Iris pigment epithelial cell (primary cell): ENCODE measurements at regions not wholly inside any gene's neighbourhood (a gene's known extent, or its start where the extent isn't known, plus 50 kb on each side); places are given as distances from the start of the nearest gene placed in this dataset.

Experiments used
- DNase-seq: peaks from one replicate; pipeline ENCODE4 v3.0.0-alpha.2; 2011; ENCODE audit warnings: low read depth

DNA sequence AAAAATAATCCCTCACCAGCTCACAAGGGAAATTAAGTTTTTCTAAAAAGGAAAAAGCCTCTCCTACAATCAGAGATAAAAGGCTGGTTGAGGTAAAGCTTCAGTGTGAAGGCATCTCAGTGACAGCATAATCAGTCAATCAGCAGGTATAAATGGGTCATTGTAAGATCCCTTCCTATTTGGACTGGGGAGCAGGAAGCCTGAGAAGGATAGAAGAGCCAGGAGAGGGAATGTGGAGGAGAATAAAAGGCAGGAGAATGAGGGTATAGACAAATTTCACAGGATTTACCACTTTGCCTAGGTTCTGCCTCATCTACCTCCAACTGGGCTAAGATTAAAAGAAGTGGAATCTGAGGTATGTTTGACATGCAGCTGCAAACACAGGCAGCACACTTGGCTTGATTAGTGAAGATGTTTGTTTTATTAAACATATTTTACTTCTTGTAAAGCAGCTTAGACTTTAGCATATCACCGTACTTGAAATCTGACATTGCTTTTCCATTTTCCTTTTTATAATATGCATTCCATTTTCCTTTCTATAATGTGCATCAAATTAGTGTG, 479.1 kb upstream of the USP15 start:
- no peak for DNase-seq

DNA sequence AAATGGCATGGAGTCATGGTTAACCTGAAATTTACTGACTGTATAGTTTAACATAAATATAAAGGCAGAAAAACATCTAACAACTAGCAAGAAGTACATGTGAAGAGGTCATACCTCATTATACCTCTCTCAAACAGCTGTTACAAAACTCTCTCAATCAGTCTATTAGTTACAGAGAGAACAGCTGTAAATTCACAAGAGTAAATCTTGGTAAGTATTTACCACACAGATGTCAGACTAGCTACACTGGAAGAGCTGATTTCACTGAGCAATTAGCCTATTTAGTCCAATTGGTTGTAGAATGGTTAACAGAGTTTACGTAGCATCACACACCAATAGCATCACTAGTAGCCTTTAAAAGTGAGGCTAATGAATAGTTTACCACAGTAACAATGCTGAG, 463.4 kb upstream of the USP15 start:
- no peak for DNase-seq

DNA sequence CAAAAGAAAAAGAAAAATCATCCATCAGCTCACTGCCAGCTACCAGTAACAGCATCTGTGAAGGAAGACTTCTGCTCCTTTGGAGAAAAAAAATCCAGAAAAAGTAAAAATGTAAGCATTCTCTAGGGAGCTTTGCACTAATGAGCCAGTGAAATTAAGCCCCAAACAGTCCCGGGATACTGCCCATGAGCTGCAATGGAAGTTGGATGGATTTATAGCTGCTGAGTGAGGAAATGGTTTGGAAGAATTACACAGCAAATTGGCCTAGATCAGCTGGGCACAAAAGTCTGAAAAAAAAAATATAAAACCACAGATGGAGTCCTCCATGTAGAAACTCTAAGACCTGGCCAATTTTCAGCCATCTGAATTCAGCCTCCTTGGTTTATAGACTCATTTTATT, 462.9 kb upstream of the USP15 start:
- no peak for DNase-seq

DNA sequence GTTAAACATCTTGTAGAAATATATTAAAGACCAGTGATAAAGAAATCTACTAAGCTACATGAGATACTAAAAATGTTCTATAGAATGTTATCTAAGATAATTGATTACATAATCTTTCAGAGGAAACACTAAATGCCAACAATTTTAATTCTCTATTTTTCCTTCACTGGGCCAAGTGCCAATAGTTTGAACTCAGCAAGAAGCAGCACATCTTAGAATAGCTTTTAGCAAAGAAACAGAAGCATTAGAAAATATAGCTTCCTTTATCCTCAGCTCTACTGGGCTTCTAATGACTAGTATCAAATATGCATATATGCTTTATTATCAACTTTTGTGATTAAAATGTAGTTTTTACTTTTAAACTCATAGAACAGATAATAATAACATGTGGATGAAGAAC, 461.4 kb upstream of the USP15 start:
- DNase-seq: no peak

DNA sequence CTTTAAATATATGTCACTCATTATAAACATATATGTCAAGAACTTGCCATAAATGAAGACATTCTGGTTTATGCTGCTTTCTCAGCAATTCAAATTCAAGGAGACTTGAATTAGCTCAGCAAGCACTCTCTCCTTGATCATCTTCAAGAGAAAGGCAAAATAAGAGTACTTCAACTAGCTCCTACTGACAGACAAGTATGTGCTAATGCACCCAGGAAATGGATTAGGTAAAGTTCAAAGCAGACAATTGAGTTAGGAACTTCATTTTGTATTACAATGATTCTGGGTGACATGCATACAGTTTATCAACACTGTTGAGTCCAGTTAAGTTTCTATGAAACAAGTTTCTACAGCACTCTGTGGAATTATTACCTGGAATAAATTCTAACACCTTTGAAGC, 455.9 kb upstream of the USP15 start:
- no peak for DNase-seq

DNA sequence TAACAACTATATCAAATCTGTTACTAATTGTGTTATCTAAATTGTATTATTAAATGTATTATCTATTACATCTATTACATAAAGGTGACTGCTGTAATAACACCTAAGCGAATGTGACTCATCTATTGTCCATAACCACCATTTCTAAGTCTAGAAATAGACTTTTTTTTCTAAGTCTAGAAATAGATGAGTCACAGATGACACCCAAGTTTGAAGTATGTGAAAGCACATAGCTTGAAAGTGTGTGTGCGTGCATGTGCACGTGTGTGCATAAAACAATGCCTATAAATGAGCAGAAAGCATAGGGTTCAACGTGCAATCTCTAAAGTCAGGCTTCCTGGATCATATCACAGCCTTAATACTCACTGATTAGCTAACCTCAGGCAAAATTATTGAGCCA, 451.3 kb upstream of the USP15 start:
- DNase-seq: no peak

DNA sequence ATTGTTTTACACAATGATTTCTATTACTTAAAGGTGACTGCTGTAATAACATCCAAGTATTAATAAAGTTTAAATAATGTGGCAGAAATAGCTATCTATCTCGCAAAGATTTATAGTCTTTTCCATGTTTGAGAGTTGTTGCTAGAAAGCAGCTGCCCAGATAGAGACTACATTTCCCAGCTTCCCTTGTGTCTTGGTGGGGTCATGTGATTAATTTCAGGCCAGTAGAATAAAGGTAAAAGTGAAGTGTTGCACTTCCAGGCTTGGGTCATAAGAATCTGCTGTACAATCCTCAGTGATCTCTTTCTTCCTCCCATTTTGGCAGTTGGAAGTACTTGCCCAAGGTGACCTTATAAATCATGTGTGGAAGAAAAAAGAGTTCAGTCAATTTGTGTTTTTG, 449.7 kb upstream of the USP15 start:
- no peak for DNase-seq

DNA sequence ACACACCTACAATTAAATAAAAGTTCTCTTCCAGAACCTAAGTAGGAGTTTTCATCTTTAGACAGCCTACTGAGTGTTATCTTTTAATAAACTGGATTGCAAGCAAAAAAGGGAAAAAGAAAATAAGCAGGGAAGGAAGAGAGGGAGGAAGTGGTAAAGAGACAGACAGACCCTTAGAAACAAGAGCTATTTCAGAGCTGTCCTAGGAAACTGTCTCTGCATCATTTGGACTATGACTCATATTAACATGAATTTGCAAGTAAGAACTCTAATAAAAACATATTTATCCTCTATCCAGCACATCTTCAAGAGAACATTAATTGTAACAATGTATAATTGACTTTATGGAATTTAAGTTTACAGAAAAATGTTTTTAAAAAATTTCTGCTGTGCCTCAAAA, 438.8 kb upstream of the USP15 start:
- no peak for DNase-seq

DNA sequence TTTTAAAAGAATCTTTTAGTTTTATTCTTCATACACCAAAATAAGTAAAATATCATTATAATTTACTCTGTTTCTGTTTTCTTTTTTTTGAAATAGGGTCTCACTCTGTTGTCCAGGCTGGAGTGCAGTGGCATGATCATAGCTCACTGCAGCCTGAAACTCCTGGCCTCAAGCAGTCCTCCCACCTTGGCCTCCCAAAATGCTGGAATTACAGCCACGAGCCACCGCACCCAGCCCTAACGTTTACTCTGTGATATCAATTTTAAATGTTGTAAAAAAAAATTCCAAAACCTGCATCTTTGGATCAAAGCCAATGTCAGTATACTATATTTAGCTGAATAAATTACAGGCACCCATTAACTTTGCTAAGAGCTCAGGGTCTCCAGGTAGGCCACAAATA, 437.1 kb upstream of the USP15 start:
- DNase-seq: no peak

DNA sequence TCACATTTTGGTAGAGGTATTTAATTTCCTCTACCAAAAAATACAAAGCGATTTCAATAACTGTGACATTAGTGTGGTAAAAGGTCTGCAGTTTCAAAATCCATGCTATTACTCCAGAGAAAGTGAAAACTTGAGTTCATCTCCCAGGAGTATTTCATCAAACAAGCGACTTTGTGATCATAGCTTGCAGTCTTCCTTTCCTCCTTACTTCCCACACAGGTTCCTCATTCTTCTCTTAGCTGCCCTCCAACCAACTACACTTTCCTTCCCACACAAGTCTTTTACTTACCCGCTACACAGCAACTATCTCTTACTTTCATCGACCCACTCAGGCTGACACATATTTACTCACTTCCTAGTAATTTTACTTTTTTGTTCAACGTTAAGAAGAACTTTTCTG, 413.4 kb upstream of the USP15 start:
- DNase-seq: no peak

DNA sequence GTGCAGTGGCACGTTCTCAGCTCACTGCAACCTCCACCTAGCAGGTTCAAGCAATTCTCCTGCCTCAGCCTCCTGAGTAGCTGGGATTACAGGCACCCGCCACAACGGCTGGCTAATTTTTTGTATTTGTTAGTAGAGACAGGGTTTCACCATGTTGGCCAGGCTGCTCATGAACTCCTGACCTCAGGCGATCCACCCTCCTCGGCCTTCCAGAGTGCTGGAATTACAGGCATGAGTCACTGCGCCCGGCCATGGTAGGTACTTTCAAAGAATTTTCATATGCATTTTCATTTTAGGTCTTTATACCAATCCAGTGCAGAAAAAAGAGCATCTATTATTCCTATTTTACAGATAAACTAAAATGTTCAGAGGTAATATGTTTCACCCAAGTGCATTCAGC, 411.3 kb upstream of the USP15 start:
- DNase-seq: no peak

DNA sequence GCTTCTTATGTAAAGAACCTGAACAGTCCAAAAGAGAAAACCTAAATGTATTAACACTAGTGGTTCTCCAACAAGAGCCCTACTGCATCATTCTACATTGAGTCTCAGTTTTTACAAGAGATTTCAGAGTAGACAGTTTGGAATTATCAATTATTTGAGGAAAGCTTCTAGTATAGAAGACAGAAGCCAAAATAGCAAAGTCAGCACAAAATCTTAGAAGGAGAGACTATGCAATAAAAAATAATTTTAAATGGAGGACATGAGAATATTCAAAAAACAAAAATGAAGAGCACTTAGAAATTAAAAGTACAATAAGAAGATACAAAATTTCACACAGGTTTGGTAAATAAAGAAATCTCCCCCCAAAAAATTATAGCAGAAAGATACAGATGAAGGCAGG, 406.3 kb upstream of the USP15 start:
- DNase-seq: no peak

DNA sequence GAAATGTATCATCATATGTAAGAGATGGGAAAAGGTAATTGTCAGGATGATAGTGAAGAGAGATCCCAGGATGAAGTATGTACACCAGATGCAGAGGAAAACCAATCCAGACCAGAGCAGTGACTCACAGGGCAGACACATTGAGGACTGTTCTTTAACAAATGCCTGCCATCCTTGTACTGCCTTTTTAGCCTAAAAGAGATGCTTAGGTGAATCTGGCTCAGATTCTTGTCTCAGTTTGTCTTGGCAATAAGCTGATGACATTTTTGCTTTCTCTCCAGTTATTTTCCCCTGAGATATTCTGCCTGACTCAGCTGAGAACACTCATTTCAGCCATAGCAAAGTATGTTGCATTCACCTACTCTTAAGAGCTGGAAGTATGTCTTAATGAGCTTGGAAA, 405.3 kb upstream of the USP15 start:
- no peak for DNase-seq

DNA sequence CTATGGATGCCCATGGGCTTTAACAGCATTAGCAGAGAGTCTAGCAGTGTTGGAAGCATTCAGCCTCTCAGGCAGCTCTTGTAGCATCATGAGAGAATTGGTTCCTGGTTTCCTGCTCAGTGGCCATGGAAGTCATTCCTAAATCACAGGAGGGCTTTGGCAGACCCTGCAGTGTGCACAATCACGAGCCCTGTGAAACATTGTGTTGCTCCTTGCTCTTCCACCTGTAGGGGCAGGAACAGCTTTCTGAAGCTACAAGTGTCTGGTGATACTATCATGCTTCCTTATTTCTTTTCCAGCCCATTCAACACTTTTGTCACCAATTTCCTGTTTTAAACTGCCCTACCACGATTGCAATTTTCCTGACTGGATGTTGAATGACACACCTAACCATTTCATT, 402.2 kb upstream of the USP15 start:
- no peak for DNase-seq

DNA sequence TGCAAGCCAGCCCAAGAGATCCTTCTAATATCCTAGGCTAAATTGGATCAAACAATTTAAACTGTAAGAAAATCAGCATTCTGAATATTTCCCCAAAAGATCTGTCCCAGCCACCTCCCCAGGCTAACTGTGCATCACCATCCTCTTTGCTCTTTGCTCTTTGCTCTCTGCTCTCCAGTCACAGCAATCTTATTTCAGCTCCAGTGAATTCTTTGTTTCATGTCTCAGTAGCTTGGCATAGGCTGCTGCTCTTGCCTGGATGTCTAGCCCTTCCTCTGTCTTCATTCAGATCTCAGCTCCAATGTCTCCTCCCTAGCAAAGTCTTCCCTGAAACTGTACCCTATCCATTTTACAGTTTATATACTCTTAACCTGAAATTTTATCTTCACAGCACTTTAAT, 399.8 kb upstream of the USP15 start:
- no peak for DNase-seq

DNA sequence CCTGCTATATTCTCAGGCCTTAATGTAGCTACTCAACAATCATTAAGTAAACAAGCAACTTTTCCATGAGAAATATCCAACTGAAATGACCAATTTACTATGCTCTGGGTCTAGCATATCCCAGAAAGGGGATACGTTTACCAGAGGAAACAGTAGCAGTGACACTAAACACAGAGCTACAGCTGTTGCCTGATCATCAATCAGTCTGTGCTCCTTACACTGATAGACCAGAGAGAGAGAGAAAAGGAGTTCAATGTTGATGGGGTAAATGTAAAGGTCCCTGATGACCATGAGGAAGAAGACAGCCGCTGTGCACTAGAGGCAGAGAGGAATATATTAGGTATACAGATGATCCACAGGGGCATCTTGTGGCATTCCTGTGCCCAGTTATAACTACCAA, 397.2 kb upstream of the USP15 start:
- DNase-seq: no peak

DNA sequence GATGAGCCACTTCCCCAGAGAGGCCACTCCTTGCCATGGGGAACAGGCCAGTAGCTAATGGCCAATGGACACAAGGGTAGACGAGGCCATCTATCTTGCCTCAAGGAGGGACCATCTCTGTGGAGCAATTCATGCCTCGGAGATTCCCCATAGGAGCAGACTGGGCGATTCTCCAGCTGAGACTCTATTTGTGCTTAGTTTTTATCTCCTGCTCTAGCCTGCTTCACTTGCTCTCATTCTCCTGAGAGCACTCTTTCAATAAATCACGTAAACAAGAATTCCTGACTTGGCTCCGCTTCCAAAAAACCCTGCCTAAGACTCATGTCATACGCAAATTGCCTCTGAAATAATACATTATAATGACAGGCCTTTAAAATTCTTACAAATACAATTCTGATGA, 396.4 kb upstream of the USP15 start:
- DNase-seq: no peak

DNA sequence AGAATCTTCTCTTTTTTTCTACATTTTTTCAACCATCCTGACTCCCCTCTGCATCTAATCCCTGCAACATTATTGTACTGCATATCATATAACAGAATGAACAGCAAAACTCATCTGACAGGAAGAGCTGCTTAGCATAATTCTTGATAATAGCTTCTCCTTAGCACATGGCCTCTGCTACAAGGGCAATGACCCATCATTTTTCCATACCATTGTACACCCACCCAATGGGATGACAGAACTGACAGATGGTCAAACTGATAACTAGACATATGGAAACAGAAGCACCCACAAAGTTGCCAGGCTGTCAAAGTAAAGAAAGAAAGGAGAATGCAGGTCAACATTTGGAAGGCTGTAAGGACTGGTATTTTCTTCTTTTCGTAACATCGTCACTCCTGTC, 390.4 kb upstream of the USP15 start:
- DNase-seq: no peak

DNA sequence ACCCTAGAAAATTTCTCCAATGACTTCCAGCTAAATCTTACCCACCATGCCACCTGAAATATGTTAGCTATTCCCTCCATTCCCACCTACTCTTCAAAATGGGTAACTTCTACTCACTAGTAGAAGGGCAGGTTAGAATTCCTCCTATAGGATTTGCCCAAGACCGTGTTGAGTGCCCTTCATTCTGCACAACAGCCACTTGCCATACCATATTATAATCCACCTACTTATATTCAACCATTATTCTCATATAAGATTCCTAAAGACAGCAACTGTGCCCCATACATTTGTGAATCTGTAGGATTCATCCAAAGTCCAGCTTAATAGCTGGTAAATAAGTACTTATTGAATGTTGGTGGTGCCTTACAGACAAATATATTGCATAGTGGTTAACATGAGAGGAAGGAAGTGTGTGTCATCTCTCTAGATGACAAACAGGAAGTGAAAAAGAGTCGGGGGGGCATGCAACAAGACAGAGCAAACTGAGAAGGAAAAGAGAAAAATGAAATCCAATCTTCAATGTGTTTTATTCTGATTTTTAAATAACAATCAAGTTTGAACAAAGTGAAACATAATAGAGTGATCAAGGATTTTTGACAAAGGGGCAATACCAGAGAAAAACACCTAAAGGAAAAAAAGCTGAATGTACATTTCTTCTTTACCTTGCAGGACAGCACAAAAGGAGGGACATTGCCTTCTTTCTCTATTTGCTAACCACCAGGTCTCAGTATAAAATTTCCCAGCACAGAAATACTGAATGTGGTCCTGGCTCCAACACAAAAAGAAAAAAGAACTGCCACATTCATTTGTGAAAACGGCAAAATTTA, 389.3 kb upstream of the USP15 start:
- DNase-seq: no peak

DNA sequence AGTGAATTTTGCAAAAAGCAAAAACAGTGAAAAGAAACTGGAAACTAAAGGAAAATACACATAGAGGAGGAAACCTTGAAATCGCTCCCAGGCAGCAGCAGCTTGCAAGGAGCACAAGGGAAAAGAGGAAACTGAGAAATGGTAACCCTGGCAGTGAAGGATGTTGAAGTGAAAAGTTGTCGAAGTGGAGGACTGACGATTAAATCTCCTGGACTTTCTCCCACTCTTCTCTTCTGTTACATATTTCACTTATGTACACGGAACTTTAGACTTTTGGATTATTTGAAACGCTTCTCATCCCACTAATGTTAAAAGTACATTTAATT, 388.8 kb upstream of the USP15 start:
- DNase-seq: no peak

DNA sequence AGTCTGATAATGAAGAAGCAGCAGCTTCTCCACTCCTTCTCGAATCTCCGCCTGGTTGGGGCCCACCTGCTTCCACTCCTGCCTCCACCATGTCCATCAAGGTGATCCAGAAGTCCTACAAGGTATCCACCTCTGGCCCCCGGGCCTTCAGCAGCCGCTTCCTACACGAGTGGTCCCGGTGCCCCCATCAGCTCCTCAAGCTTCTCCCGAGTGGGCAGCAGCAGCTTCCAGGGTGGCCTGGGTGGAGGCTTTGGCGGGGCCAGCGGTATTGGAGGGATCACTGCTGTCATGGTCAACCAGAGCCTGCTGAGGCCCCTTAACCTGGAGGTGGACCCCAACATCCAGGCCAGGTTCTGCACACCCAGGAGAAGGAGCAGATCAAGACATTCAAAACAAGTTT, 381.0 kb upstream of the USP15 start:
- no peak for DNase-seq

DNA sequence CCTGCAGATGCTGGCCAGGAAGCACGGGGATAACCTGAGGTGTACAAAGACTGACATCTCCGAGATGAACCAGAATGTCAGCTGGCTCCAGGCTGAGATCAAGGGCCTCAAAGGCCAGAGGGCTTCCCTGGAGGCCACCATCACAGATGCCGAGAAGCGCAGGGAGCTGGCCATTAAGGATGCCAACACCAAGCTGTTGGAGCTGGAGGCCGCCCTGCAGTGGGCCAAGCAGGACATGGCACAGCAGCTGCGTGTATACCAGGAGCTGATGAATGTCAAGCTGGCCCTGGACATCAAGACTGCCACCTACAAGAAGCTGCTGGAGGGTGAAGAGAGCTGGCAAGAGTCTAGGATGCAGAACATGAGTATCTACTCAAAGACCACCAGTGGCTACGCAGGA, 380.0 kb upstream of the USP15 start:
- no peak for DNase-seq

DNA sequence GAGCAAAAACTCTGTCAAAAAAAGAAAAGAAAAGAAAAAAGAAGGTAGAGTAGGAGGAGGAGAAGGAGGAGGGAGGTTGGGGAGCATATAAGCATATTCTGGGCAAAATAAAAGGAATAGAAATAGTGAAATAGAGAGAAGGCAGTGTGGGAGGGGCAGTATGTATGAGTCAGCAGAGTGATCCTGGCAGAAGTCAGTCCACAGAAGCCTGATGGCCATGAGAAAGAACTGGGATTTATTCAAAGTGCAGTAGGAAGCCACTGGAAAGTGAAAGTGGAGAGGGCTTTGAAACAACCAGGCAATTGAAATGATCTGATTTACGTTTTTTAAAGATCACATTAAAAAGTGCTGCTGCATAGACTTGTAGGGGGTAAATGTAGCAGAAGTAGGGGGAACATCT, 368.6 kb upstream of the USP15 start:
- DNase-seq: peak; percentile 1

DNA sequence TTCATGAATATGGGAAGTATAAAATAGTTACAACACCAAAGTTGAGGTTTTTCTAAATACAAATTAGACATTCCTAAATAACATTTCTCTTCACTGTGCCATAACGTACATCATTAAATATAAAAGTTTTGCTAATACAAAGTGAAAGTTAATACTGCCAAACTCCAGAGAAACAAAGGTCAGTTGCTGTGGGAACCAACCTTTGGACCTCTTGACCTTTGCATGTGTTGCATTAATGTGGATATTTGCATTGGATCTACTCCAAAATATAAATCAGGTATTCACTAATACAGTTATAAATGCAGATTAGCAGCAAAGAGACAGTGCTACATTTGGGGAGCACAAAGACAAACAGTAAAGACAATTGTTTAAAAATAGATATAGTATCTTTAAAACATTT, 366.0 kb upstream of the USP15 start:
- DNase-seq: no peak

DNA sequence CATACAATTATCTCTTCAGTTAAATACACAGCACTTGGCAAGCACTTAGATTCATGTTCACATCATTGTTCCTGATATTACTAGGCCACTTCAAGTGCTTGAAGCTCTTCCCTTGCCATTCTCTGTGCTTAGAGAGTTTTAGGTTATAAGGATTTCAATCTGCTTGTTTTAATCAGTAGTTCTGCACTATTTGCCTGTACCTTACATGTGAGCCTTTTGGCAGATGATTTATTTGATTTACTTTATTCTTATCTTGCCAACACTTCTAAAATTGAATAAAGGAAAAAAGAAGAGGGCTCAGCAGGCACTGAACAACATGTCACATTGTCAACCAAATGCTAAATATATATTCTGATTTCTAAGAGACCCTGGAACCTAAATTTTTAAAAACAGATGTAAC, 363.8 kb upstream of the USP15 start:
- DNase-seq: no peak
